DMS153 treated with DMSO at 0.1 percent for 48 hours (cell line): ENCODE measurements at regions not wholly inside any gene's neighbourhood (a gene's known extent, or its start where the extent isn't known, plus 50 kb on each side); places are given as distances from the start of the nearest gene placed in this dataset.

ENCODE experiments used
- DNase-seq: peaks from one replicate; lab custom pipeline; 2025; ENCODE audit not compliant: unreplicated experiment; lab: John Stamatoyannopoulos, UW

DNA sequence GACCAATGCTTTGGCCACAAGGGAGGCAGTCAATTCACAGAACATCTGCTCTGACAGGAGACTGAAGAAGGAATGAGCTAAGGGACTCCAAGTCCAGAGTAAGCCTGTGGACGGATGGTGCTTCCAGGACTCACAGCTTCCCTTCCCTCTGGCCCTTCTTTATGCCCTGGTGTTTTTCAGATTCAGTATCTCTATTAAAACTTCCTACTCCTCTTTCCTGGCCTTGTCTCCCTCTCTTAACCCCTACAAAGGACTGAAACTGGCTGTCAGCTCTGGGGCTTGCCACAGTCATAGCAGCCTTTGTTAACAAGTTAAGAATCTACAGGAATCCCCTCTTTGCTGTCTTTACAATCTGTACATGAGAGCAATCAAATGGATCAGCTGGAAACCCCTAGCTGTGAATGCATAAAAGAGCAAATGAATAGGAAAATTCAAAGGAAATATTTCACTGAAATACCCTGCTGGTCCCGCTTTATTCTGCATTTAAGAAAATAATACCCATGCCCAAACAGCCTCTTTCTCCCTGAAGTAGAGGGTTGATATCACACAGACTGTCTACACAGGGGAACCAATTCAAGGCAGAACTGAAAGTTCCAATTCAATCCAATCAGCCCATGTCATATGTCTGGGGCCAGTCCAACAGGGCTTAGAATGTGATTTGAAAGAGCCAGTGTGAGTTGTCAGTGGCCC lies 192.3 kb downstream of the MZT1 start:
- no peak for DNase-seq

DNA sequence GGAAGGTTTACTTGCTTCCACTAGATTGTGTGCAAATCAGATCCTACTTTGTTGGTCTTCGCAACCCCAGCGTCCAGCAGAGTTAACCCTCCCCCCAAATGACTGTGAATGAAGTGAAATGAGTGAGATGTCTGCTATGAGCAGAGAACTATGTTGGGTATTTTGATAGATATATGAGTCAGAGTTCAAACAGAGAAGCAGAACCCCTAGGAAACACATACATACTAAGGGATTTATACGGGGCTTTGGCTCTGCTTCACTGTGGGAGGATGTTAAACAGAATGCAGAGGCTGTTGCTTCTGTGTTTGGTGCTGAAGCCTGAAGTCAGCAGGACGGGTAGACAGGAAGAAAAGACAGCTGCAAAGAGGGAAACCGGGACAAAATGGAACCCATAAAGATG lies 197.0 kb downstream of the MZT1 start:
- no peak for DNase-seq

DNA sequence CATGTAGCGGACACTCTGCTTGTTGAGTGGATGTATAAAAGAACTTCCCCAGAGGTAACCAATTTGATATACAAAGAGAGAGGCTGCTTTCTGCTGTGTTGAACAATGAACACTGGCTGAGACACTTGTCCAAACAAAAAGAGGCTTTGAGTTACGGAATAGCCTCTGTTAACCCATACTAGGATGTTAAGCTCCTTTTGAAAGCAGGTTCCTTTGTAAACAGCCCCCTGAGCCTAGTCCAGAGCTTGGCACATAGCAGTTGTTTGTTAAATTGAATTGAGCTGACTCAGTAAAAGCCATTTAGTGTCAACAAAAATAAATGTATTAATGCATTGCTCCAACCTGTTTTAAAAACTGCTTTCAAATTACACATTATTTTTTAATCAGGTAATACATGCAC lies 200.1 kb downstream of the MZT1 start:
- no peak for DNase-seq

DNA sequence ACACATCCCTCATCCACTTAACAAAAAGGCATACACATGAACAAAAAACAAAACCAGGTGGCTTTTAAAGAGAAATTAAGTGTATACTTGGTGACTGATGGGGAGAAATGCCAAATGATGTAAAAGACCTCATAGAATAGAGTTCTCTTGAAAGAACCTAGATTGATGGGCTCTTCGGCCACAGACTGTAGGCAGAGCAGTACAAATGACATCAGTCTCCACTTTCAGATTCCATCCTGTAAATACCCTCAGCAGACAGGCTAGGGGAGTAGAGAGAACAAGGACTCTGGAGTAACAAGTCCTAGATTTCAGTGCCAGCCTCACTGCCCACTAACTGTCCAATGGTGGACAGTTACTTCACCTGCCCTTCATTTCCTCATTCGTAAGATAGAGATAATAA lies 203.8 kb downstream of the MZT1 start:
- no peak for DNase-seq

DNA sequence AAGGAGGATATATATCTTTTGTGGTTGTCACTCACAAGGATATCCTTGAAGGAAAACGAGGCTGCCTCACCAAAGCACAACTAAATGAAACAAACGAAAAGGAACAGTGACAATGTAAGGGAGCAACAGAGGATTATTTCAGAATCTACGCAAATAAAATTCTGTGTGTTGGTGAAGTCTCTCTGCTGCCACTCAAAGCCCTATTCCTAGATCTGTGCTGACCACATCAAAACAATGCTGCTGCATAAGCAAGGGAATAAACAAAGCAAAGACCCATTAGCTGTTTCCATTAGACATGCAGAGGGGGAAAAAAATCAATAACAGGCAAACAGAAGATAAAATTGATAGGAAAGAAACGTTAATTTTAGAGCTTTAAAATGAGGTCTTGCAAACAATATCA lies 204.4 kb downstream of the MZT1 start:
- no peak for DNase-seq

DNA sequence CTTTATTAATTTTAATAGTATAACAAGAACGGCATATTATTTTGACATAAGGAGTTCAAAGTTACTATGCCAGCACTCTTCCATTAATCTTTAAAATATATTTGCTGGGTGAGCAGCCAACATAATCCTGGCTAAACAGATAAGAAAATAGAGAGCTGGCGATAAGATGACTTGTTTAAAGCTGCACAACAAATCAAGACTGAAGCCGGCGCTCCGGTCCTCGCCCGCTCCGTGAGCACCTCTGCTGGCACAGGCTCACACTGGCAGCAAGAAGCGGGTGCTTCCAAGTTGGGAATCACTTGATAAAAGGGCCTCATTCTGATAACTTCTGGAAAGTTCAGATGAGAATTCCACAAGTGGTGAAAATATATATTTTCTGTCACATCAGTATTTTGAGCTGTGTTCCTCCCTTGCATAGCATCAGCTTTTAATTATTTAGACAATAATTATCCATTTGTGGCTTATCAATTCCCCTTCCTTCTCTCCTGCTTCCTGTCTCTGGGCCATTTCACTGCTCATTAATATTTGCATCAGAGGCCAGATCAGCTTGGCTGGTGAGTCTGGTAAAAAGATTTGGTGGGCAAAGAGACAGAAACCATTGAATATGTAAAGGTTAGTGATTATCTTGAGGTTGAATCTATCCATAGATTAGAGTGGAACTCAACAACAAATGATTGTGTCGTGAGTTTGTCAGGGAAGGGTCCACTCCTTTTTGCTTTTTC lies 205.3 kb downstream of the MZT1 start:
- no peak for DNase-seq

DNA sequence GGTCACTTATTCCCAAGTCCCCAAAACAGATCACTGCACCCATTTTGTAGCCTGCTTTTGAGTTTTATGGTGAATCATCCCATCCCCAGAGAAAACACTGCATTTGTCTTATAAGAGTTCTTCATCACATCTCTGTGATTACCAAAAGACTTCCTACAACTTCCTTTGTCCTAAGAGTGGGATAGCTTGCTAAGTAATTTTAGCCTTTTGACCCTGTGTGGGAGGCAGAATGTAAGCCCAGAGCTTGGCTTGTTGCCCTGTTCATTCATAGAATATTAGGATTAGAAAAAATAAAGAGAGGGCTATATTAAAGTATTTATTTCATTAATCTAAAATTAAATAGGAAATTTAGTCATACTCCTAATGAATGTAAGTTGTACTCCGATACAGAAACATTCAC lies 213.3 kb downstream of the MZT1 start:
- DNase-seq: no peak

DNA sequence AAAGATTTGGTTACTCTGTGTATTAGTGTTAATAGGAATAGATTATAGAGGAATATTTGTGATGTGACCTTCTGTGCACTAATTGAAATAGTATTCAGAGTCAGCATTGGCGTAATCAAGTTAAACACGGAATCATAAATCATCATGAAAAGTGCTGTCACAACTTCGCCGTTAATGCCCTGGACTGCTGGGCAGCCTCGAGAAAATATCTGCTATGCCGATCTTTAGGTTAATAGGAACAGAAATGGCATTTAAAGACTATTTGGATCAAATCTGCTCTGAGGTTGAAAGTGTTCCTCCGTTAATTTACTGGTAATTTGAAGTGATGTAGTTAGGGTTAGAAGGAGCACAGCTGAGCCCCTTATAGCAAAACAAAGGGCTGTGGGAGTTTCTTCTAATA lies 219.0 kb downstream of the MZT1 start:
- DNase-seq: no peak

DNA sequence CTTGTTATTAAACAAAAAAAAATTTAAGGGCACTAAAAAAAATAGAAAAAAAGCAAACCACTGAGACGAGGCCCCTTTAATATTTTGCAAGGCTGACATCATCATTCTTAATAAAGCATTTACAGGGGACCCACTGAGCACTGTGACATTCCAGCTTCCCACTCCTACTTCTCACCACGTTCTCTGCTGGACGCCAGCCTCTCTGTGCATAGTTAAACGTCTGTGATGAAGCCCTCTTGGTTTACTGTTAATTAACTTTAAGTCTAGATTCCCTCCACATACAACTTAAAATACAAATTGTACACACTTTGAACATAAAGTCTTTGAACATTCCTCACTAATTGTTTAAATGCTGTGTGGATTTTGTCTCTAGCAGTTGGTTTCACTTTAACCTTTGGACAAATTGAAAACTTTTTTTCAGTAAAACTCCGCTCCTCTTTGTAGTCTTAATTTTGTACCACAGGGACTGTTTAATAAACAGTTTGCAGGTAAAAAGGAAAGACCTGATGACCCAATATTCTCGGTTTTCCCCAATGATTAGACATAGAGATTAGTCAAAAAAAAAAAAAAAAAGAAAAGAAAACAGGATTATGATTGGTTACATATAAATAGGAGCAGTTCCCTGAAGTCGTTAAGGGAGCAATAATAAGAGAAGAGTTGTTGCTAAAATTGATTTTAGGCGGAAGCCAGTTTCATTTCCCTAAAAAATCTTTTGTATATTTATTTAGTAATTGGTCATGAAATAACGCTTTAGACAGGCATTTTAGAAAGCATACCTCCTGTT lies 219.8 kb downstream of the MZT1 start:
- DNase-seq: no peak

DNA sequence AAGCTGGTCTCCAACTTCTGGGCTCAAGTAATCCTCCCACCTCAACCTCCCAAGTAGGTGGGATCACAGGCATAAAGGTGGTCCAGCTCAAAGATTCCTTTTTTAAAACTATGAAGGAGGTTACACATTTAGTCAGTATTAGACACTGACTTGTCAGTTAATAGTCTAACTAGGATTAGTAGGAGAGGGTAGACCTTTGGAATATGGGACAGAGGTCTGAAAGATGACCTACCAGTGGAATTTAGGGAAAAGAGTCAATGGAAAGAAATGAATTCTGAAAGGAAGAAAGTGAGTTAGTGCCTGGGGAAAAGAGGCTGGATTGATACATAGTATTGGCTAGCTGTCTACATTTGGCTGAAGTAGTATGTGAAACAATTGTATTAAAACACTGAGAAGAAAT lies 220.7 kb downstream of the MZT1 start:
- DNase-seq: no peak

DNA sequence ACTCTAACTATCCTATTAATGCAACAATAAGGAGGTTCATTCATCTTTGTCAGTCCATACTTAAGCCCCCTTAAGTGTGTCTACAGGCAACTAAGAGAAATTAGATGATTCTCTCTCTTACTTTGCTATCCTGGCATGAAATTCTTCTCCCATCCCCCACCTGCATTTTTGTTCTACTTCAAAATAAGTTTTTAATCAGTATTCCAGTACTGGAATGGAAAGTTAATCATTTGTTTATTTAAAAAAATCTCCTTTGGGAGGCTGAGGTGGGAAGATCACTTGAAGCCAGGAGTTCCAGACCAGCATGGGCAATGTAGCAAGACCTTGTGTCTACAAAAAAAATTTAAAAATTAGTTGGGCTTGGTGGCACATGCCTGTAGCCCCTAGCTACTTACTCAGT lies 222.1 kb downstream of the MZT1 start:
- DNase-seq: peak; percentile 58

DNA sequence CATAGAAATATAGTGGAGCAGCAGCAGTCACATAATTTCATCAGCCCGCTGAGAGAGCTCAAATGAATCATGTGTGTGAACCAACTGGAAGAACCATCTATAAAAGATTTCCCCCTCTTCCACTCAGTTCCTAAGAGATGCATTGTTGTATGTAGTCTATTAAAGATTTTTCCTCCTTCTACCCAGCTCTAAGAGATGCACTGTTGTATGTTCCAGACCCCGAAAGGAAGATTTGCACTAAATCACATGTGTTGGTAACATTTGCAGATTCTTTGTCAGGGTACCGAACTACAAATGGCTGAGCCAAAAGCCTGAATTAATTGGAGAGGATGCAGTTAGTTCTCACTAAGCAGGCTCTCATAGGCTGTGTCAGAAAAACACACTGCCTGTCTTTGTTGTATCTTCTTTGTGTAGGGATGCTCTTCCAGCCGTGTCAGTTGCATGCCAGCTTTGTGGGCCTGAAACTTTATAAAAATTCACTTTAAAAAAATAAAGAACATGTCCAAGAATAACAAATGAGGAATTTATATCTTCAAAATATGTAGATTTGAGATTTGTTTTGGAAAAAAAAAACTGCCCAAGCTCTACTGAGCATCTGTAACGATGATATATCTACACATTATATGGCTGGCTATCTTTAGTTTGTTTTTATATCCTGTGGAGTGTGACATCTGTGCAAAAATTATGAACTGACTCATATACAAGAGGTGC lies 223.1 kb downstream of the MZT1 start:
- peak; percentile 34 for DNase-seq

DNA sequence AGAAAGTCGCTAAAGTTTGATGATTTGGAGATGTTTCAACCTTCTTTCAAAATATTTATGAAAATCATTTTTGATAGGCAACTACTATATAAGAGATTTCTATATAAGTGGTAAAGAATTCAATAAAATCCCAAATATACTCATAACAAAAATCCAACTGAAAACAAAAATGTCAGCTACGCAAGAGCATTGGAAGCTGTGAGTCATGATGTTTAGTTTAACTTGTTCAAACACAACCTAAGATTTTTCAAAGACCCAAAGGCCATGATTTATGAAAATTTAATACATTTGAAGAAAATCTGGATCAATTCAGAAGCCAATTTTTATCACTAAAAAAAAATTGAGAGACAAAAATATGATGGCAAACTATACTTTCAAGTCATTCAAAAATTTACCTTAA lies 226.6 kb downstream of the MZT1 start:
- DNase-seq: no peak

DNA sequence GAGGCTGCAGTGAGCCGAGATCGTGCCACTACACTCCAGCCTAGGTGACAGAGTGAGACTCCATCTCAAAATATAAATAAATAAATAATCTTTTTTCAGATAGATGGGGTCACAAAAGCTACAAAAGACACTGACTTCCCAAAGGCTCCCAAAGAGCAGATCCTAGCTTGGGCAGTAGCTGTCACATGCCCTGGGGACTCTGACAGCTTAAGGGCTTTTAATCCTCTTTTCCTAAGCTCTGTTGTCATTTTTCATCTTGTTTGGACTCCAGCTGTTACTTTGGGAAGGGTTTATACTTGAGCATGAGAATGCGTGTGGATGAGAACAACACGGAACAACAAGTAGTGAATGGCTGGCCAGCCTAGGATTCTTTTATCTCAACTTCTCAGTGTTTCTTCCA lies 231.7 kb downstream of the MZT1 start:
- DNase-seq: no peak

DNA sequence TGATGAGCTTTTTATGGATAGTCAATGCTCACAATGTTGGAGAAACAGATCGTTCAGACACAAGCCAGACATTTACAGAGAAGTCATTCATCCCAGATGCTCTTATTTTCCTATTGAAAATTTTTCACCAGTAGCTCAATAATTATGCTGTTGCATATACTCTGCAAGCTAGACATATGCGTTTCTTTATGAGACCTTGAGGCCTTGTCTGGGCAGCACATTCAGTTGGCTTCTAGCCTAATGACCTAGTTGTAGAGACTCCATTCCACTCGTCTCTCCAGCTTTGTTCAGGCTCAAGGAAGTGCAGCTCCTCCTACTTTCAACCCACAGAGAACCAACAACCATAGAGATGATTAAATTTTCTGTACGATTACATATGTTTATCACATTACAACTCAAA lies 237.7 kb downstream of the MZT1 start:
- peak; percentile 12 for DNase-seq

DNA sequence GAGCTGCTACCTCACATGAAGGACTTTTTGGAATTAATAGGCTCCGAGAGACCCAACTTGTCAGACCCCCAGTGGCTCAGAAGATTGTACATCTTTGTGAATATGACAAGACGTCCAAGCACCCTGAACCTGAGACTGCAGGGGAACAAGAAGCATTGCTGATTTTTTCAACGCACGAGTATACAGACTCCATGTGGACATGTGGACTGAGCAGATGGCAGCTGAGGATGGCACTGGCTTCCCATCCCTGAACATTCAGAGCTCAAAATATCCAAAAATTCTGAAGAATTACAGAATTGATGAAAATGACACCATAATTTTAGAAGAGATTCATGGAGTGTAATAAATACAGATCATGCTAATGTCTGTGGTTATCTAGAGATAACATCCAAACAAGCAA lies 254.1 kb downstream of the MZT1 start:
- no peak for DNase-seq

DNA sequence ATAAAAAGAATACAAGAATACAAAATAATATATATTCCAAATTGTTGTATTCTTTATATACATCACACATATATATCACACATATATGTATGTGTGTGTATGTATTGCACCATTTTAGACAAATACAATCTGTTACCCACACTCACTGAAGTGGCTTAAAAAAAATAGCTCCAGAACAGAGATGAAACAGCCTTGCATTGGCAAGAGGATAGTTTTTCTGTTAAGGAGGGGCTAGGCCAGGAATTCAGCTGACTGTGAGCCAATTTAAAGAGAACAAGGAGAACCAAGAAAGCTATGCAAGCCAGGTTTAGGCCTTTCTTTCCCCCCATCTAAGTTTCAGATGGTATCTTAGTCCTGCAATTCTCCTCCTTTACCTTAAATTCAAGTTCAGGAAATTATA lies 257.5 kb downstream of the MZT1 start:
- DNase-seq: no peak

DNA sequence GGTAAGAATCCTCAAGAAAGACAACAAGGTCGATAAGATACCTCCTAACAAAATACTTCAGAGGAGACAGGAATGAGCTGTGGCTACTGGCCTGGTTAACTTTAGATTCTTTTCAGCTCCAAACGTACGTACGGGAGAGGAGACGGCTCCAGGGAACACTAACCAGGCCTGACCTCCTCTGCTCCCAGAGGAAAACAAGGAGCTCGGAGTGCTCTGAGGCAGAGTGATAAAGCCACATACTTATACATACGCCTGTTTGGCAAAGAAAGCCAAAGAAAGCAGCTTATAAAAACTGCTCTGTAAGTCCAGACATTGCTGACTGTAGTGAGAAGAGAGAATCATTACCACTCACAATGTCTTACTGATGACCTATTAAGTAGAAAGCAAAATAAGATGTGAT lies 263.9 kb downstream of the MZT1 start:
- no peak for DNase-seq

DNA sequence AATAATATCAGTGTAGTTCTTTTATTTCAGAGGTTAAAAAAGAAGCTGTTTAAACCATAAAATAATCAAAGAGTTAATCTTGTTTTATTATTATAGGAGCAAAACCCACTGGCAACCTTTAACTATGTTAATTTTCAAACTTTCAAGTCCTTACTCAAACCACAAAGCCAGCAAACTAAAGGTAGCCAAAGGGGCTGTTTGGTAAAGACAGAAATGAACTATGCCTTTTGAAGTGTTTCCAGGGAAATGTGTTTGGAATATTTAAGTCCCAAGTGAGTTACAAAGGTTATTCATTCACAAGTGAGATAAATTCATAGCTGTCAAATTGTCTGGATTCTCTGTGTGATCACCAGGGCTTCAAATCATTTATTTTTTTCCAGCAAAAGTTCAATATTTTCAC lies 264.7 kb downstream of the MZT1 start:
- DNase-seq: no peak

DNA sequence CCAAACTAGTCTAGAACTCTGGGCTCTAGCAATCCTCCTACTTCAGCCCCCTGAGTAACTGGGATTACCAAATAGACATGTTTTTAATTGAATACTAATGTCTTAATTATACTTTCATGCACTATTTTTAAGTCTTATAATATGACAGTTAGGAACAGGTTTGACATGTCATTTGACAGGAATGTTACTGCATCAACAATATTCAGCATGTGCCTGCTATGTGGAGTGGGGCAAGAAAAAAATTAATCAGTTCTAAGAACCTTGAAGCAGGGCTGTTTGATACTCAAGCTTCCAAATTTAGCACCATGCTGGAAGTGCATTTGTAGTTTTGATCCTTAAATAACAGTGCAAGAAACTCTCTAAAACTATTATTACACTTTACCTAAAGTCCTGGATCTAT lies 265.3 kb downstream of the MZT1 start:
- DNase-seq: no peak

DNA sequence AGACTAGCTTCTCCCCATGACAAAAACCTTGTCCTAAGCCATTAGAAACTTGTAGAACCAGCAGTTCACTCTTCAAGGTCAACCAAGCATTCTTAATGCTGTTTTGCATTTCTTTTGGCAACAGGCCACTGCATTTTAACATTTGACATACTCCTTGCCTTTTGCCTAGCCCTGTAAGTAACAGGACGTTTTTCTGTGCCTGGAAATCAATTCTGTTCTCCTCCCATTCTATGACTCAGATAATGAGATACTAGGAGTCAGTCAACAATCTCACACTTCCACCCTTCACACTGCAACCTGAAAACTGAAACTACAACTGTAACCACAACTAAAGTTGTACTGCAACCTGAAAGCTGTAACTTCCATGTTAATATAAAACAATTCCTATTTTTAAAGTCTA lies 268.7 kb downstream of the MZT1 start:
- no peak for DNase-seq

DNA sequence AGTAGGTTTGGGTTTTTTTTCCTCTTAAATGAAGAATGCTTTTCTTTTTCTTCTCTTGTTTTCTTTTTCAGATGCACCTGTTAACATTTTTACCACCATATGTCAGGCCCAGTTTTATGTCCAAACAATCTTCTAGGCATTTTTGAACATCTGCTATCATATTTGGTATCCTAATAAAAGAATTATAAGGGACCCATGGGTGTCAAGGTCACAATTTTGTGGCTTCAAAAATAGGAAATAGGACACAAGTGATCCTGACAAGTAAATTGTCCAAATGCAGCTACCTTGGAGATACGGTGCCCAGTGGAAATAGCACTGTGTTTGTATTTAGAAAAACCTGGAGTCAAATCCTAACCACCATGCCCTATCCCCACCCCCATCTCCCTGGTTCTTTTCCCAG lies 270.3 kb downstream of the MZT1 start:
- DNase-seq: no peak
